IMR-90 (cell line): ENCODE measurements at regions not wholly inside any gene's neighbourhood (a gene's known extent, or its start where the extent isn't known, plus 50 kb on each side); places are given as distances from the start of the nearest gene placed in this dataset.

ENCODE experiments used
- ATAC-seq: fragments of 200-7000 bp; cut with Tn5 transposase; 2 replicates; pipeline ENCODE4 v1.9.1; 2020; ENCODE audit warnings: low read depth, mild to moderate bottlenecking, moderate library complexity
- BruUV-seq: library from RNA; stranded (reverse); fragments of 400-500 nt; replicated peaks from 2 replicates; lab custom pipeline; 2021; lab: Mats Ljungman, UMichigan
- CTCF ChIA-PET: fragments of 300-600 bp; formaldehyde crosslinking; extraction: SDS; loops from one replicate; lab custom pipeline; 2021; ENCODE audit warnings: antibody characterized with exemption; lab: Yijun Ruan, JAX
- POLR2A ChIA-PET: fragments of 300-600 bp; sonication (Branson Sonifier 250); formaldehyde crosslinking; loops from one replicate; lab custom pipeline; 2022; ENCODE audit warnings: antibody characterized with exemption; ENCODE audit not compliant: unreplicated experiment; lab: Charles Lee
- DNase-seq: peaks from one replicate; pipeline ENCODE4 v3.0.0; 2013
- H2AFZ ChIP-seq: replicated peaks from 2 replicates; pipeline ENCODE3; 2013; ENCODE audit warnings: low read length, mild to moderate bottlenecking; ENCODE audit not compliant: poor library complexity
- H2AK5ac ChIP-seq: 2 replicates; pipeline ENCODE4 v1.6.1; 2013; ENCODE audit warnings: low read depth, low read length, inconsistent platforms
- H2AK9ac ChIP-seq: replicated peaks from 2 replicates; pipeline ENCODE3; 2013; ENCODE audit warnings: mild to moderate bottlenecking, low read depth, low read length, moderate library complexity; ENCODE audit not compliant: poor library complexity
- H2BK120ac ChIP-seq: 2 replicates; pipeline ENCODE4 v1.6.1; 2013; ENCODE audit warnings: low read depth, low read length, inconsistent platforms
- H2BK15ac ChIP-seq: 3 replicates; pipeline ENCODE4 v1.6.1; 2013; ENCODE audit warnings: low read depth, low read length, inconsistent platforms
- H2BK20ac ChIP-seq: 2 replicates; pipeline ENCODE4 v1.6.1; 2013; ENCODE audit warnings: low read depth, mild to moderate bottlenecking, inconsistent platforms, low read length, moderate library complexity
- H2BK5ac ChIP-seq: 2 replicates; pipeline ENCODE4 v1.6.1; 2013; ENCODE audit warnings: mild to moderate bottlenecking, low read depth, low read length, inconsistent platforms; ENCODE audit not compliant: poor library complexity, severe bottlenecking
- H3K14ac ChIP-seq: replicated peaks from 2 replicates; pipeline ENCODE4 v1.6.1; 2013; ENCODE audit warnings: low read depth, low read length, inconsistent platforms
- H3K18ac ChIP-seq: 2 replicates; pipeline ENCODE4 v1.6.1; 2013; ENCODE audit warnings: low read depth, low read length, control low read depth
- H3K23ac ChIP-seq: 2 replicates; pipeline ENCODE4 v1.6.1; 2013; ENCODE audit warnings: low read depth, low read length, inconsistent platforms
- H3K27ac ChIP-seq: 2 replicates; pipeline ENCODE4 v1.5.1; 2013; ENCODE audit warnings: mild to moderate bottlenecking, control low read depth, low read length; ENCODE audit not compliant: insufficient read depth
- H3K27me3 ChIP-seq: 2 replicates; pipeline ENCODE4 v1.6.1; 2013; ENCODE audit warnings: low read length; ENCODE audit not compliant: control insufficient read depth, insufficient read depth
- H3K36me3 ChIP-seq: 2 replicates; pipeline ENCODE4 v1.6.1; 2013; ENCODE audit warnings: low read length, mixed read lengths; ENCODE audit not compliant: control insufficient read depth, insufficient read depth
- H3K4ac ChIP-seq: 2 replicates; pipeline ENCODE4 v1.6.1; 2013; ENCODE audit warnings: low read depth, low read length, inconsistent platforms
- H3K4me1 ChIP-seq: 2 replicates; pipeline ENCODE4 v1.6.1; 2013; ENCODE audit warnings: low read length, mixed read lengths; ENCODE audit not compliant: control insufficient read depth, insufficient read depth
- H3K4me2 ChIP-seq: 2 replicates; pipeline ENCODE4 v1.6.1; 2013; ENCODE audit warnings: low read depth, mild to moderate bottlenecking, control low read depth, low read length, moderate library complexity
- H3K4me3 ChIP-seq: 2 replicates; pipeline ENCODE4 v1.5.1; 2013; ENCODE audit warnings: low read depth, mild to moderate bottlenecking, control low read depth, low read length, moderate library complexity; ENCODE audit not compliant: insufficient read depth
- H3K56ac ChIP-seq: 2 replicates; pipeline ENCODE4 v1.6.1; 2013; ENCODE audit warnings: low read length, inconsistent platforms; ENCODE audit not compliant: insufficient read depth; ENCODE audit errors: extremely low read depth
- H3K79me1 ChIP-seq, 2 experiments: 2 replicates each; pipeline ENCODE4 v1.6.1; 2013; ENCODE audit warnings: low read length in 2 of 2, inconsistent platforms in 1 of 2, low read depth in 1 of 2
- H3K9ac ChIP-seq: 2 replicates; pipeline ENCODE4 v1.6.1; 2013; ENCODE audit warnings: low read depth, low read length, control low read depth
- H3K9me1 ChIP-seq: 2 replicates; pipeline ENCODE4 v1.6.1; 2013; ENCODE audit warnings: low read length, inconsistent platforms; ENCODE audit not compliant: insufficient read depth
- H3K9me3 ChIP-seq: 2 replicates; pipeline ENCODE4 v1.6.1; 2013; ENCODE audit warnings: low read length; ENCODE audit not compliant: control insufficient read depth, insufficient read depth
- H4K20me1 ChIP-seq: 2 replicates; pipeline ENCODE4 v1.6.1; 2013; ENCODE audit warnings: low read length, inconsistent platforms; ENCODE audit not compliant: insufficient read depth
- H4K5ac ChIP-seq: 2 replicates; pipeline ENCODE4 v1.6.1; 2013; ENCODE audit warnings: mild to moderate bottlenecking, low read depth, low read length, control low read depth
- H4K8ac ChIP-seq, 2 experiments: 2 replicates each; pipeline ENCODE4 v1.6.1; 2013; ENCODE audit warnings: low read depth in 2 of 2, low read length in 2 of 2, control low read depth in 1 of 2, inconsistent platforms in 1 of 2
- H4K91ac ChIP-seq: 2 replicates; pipeline ENCODE4 v1.6.1; 2013; ENCODE audit warnings: low read depth, low read length, inconsistent platforms; ENCODE audit not compliant: insufficient read depth
- RAD21 ChIP-seq: IDR thresholded peaks from 2 replicates; pipeline ENCODE4 v1.6.1; 2012; ENCODE audit warnings: low read length, improper control_type of control experiment
- dilution Hi-C: fragments of 300-500 bp; cut with HindIII; formaldehyde crosslinking; loops from one replicate; pipeline ENCODE4 v1.14.3; 2018; ENCODE audit warnings: low sequenced_read_pairs; ENCODE audit not compliant: unreplicated experiment
- in situ Hi-C: fragments of 300-500 bp; cut with MboI; formaldehyde crosslinking; loops from 3 replicates; pipeline ENCODE4 v1.14.3; 2019; ENCODE audit warnings: low sequenced_read_pairs, inconsistent platforms, mixed read lengths
- intact Hi-C: fragments of 100-400 bp; cut with micrococcal nuclease; formaldehyde crosslinking; loops from 2 replicates; pipeline ENCODE4 v1.10.0; 2022

- Histone ChIP-seq H3K4me2 (no peak overlapping the region), H4K20me1 (no peaks in the 10 kb centered on the region), H4K91ac (no peak overlapping the region), H3K18ac (no peak overlapping the region), H4K5ac (no peak overlapping the region), H2BK15ac (no peak overlapping the region), H3K27ac (no peak overlapping the region), H3K56ac (no peak overlapping the region), H4K8ac (no peak overlapping the region), H3K27me3 (no peaks in the 10 kb centered on the region), H2BK5ac (no peak overlapping the region), H3K4me3 (no peak overlapping the region), H2BK20ac (no peak overlapping the region), H3K23ac (no peak overlapping the region), H3K9ac (no peak overlapping the region), H2AFZ (no peak overlapping the region), H3K4ac (no peak overlapping the region), H2AK5ac (no peak overlapping the region), H3K4me1 (no peaks in the 10 kb centered on the region), H3K14ac (no peak overlapping the region), H2AK9ac (no peak overlapping the region), H3K9me1 (no peaks in the 10 kb centered on the region), H3K79me1 (no peaks in the 10 kb centered on the region), H2BK120ac (no peak overlapping the region), H3K9me3 (no peaks in the 10 kb centered on the region), H3K36me3 (no peaks in the 10 kb centered on the region)
- no TSS peak for BruUV-seq
- no peak for TF ChIP-seq RAD21
- ChIA-PET CTCF (no interaction called here), POLR2A (no interaction called here)
- intact Hi-C loops = no loop called here
- ATAC-seq = no peak
- dilution Hi-C loops = no loop called here
- in situ Hi-C loops = no loop called here
- DNase-seq = no peak
These were observed 387.5 kb upstream of the GOT2 start for GRCh38 chr16:59121411-59122261.
